GM18519 (cell line): ENCODE measurements at regions not wholly inside any gene's neighbourhood (a gene's known extent, or its start where the extent isn't known, plus 50 kb on each side); places are given as distances from the start of the nearest gene placed in this dataset.

ENCODE experiments used
- ATAC-seq: cut with Tn5 transposase; IDR thresholded peaks from one replicate; pipeline ENCODE4 v1.9.1; 2021; ENCODE audit warnings: mild to moderate bottlenecking, moderate library complexity; ENCODE audit not compliant: unreplicated experiment, low FRiP score

DNA sequence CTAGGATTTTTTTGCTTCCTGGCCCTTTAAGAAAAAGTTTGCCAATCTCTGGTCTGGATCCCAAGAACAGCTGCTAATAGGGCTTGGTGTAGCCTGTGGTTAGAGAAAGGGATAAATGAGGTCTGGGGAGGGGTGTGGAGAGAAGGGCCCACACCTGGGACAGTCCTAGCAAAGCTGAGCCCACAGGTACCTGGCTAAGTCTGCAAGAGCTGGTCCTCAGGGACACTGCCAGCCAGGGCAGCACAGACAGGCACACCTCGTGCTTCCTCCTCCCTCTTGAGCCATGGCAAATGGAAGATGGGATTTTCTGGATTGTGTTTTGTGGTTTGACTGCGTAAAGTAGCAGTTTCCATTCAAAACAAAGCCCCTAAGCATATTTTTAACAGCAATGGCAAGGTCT is 217.5 kb downstream of the SOX9 start:
- ATAC-seq, result no peak

DNA sequence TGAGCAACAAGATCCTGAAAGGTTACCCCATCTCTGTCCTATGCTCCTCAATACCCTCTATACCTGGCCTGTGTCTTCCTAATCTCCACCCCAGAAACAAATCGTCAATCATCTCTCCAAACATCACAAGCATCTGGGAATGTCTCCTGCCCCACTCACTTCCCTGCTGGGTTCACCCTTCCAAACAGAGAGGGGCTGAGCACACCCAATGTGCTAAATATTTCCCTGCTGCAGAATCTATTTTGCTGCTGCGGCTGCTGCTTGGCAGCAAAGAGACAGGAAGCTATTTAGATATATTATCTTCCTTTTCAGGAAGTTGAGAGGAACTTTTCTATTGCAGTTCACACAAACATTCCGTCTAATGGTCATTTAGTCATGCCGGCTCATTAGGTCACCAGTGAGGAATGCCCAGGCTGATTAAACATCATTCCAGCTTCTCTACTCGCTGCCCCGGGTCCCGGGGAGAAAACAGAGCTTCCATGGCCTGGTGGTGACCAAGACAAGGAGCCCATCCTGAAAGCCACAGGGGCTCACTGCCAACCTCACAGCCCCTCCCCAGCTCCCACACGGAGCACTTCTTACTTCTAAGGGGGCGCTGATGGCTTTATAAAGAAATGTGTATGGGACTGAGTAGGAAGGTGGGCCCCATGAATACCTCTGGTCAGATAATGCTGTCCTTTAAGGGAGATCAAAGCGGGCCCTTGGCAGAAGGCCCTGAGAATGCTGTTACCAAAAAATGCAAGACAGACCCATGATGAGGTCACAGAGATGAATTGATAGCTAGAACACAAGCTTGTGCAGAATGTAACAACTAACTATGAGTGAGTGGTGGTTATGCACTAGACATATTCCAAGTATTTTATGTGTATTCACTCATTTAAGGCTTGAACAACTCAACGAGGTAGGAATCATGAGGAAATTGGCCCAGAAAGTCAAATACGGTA is 218.3 kb downstream of the SOX9 start:
- no peak for ATAC-seq

DNA sequence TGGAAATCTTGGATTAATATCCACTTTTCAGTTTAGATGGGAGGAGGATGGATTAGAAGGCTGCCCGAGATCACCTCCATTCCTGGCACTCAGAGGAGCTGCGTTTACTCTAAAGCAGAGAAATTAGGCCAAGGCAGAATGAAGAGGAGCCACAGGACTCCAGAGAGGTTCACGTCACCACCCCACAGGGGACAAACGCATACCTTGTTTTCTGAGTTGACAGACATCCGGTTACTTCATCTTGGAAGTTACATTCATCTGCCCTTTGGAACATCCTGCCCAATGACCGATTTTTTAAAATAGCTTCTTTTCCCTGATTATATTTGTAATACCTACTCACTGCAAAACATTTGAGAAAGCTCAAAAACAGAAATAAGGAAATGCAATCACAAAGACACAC is 220.0 kb downstream of the SOX9 start:
- ATAC-seq, result no peak

DNA sequence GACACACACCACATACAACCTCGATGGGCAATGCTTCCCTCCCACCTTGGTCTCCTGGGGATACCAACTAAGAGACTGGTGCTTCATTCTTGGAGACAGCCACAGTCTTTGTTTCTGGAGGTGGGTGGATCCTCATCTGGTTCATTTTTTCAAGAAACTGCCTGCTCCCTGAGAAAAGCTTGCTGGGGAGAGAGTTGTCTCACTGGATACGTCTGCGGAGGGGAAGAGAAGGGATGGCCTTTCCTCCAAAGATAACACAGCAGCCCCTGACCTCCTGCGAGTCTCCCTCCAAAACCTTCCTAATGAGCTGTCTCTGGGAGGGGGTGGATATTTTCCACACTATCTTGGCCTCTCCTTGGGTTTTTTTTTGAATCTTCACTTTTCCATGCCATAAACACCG is 221.2 kb downstream of the SOX9 start:
- ATAC-seq, result no peak

DNA sequence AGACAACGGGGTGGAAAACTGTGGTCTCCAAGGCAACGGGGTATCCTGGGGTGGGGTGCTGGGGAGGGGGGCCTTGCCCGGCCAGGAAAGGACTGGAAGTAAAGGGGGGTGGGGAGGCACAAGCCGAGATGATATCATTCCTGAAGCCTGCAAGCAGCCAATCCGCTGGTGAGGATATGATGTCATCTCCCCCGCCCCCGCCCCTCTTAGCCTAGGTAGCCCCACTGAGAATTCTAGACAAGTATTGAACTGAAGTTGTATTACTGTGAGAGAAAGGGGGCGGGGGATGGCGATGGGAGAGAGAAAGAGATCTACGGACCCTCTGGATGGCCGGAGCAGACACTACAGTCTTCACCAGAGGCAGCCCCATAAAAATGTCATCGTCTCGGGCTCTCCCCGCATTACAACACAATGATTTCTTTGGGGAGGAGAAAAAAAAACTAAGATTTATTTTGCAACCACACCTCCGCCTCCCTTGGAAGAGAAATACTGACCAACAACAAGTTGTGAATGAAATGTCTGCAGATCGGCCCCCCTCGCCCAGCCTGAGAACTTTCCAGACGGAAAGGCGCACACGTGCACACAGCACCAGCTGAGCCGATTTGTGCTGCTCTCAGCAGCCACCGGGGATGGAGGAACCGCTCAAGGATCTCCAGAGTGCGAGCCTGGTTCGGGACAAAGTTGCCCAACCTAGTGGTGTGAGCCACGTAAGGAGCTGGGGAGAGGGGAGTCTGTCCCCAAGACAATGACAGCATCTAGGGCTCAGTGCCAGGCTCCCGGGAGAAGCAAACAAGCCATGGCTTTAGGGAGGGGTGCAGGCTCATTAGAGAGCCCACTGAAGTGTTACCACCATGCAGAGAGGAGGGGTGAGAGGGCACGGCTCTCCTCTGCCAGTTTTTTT is 222.1 kb downstream of the SOX9 start:
- ATAC-seq, result no peak

DNA sequence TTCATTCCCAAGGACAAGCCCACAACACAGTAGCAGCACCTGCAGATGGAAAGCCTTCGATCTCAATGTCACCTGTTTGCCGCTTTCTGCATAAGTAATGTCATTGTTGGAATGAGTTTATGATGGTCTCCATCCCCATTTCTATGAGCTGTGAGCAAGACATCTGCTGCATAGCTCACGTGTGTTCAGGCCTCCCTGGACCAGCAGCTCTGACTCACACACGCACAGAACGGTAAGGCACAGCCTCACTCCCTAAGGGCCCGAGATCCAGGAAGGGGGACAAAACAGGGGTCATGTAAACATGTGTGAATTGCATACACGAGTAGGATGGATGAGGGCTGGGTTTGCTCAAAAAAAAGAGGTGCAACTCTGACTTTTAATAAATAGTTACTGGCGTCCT is 223.1 kb downstream of the SOX9 start:
- ATAC-seq, result no peak

DNA sequence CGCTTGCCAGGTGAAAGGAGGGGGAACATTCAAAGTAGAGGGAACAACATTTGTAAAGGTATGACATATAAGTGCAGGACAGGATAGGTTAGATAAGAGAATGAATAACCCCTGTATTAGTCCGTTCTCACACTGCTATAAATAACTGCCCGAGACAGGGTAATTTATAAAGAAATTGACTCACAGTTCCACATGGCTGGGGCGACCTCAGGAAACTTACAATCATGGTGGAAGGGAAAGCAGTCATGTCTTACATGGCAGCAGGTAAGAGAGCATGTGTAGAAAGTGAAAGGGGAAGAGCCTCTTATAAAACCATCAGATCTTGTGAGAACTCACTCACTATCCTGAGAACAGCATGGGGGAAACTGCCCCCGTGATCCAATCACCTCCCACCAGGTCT is 223.8 kb downstream of the SOX9 start:
- no peak for ATAC-seq

DNA sequence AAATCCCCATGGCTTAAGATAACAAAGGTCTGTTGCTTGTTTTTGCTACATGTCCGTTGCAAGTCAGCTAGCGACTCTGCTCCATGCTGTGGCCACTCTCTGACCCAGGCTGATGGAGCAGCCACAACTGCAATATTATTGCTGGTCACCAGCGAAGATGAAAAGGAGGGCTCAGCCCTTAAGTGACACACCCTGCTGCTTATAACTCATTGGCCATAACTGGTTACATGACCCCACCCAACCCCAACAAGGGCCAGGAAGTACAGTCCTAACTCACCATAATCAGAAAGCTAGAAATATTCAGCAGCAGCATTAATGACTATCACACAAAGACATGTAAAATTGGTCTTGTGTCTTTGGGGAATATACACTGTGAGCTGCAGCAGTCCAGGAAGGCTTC is 224.3 kb downstream of the SOX9 start:
- ATAC-seq, result no peak

DNA sequence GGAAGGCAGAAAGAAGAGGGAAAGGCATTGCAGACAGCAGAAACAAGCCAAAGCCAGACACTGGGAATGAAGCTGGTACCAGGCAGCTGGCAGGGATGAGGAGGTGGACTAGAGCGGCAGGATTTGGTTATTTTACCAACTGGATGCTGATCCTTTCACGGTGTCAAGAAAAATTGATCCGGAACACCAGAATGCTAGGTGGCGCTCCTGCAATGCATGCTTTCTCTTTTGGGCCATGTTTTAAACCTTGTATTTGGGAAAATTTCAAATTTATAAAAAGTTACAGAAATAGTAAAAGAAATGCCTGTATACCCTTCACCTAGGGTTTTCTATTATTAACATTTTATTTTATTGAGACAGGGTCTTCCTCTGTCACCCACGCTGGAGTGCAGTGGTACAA is 224.7 kb downstream of the SOX9 start:
- no peak for ATAC-seq

DNA sequence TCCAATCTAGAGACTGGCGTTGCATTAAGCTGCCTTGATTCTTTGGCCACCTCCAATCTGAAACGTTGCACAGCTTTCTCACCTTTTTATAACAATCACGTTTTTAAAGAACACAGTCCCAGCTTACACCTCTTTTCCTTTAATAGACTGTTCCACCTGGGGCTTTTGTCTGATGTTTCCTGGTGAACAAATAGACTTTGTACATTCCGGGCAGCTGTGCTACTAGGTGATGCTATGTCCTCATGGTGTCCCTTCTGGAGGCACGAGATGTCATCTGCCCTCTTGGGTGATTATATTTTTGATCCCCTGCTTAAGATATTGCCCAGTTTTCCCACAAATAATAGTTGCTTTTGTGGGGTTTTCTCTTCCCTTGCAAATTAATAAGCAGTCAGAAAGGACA is 225.5 kb downstream of the SOX9 start:
- no peak for ATAC-seq

DNA sequence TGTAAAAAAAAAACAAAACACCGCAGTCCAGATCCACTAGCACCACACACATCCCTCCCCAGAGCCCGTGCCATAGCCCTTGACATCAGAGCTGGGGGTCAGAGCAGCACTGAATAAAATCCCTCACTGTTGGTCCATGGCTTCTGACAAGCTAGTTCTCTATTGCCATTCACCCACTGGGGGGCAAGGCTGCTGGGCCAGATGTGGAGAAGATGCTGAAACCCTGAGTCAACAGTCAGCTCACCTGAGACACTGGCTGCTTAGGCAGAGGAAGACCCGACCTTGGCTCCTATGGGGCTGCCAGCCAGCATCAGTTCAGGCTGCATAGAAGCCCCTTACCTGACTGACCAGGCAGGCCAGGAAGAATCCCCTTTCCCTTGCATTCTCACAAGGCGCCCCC is 228.2 kb downstream of the SOX9 start:
- no peak for ATAC-seq

DNA sequence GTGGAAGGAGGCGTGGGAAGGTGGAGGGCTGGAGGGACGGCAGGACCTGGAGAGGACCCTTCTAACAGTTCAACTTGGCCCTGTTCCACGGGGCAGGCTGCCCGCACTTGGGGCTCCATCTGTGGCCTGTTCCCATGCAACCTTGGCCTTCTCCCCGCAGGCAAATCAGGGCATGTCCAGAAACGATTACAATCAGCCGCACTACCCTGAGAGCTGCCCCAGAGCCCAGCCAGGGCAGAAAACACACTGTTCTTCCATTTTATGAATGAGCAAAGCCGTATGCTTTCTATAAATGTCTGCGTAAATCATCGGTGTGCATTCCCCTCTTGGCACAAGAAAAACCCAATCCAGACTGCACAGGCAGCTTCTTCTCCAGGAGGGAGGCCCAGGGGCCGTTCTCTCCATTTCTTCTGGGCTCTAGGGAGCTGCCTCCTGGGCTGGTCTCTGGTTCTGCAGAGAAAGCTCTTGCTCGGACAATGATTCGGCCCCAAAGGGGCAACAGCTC is 228.7 kb downstream of the SOX9 start:
- no peak for ATAC-seq

DNA sequence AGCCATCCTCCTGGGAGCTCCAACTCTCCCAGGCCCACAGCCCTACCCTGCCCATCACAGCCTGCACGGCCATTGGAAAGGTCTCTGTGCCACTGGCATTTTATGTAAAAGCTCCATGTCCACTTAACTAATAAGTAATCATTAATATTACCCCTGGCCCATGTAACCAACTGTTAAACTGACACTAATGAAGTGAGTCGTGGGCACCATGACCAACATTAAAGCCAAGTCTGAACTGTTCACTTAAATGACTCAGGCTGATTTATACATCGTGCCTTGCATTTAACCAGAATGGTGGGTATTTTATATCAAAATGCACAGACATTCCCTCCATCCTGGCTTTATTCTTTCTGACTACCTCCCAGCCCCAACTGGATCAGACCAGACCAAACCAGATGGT is 229.3 kb downstream of the SOX9 start:
- no peak for ATAC-seq

DNA sequence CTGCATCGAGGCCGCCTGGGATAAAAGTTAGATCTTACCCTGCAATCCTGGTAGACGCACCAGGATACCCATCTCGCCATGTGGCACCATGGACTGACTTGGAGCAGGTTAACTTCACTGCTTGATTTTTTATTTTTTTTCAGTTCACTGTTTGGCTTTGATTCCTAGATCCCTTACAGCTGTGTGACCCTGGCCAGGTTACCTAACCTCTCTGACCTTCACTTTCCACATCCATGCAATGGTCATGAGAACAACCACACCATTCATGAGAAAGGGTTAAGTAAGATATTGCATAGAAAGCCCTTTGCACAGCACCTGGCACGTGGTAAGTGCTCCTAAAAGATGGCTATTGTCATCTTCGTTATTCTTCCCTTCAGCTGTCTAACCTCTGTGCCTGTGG is 230.5 kb downstream of the SOX9 start:
- ATAC-seq, result no peak

DNA sequence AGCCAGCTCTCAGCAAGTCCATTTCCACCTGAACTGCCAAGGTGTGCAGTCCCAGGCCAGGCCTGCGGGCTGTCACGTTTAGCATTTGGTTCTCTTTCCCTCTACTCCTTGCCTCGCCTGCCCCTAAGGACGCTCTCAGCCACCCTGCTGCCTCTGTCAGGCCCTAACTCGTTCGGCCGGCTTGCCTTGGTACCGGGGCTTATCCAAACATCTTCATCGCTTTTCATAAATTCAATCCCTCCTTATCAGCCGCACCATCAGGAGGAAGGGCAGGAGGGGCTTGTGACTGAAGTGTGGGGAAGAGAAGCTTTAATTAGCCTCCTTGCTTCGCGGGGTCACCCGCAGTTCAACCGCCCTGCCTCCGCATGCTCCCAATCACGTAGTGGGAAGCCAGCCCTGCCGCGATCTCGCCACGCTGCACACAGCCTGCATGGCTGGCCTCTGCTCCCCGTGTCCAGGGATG is 231.1 kb downstream of the SOX9 start:
- ATAC-seq, result no peak

DNA sequence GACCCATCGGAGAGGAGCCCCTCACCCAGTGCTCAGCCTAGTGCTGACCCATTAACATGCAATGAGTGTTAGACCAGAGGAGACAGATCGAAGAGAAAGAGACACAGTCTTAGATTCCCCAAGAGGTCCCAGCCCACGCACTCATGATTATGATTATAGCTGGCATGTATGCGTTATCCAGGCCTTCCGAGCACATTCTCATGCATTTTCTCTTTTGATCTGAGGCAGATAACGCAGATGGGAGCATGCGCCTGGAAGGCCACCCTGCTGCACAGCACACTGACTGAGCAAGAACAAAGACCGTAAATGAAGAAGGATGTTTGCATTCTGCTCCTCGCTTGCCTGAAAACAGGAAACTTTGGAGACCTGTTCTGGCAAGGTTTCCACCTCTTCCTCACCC is 232.7 kb downstream of the SOX9 start:
- no peak for ATAC-seq

DNA sequence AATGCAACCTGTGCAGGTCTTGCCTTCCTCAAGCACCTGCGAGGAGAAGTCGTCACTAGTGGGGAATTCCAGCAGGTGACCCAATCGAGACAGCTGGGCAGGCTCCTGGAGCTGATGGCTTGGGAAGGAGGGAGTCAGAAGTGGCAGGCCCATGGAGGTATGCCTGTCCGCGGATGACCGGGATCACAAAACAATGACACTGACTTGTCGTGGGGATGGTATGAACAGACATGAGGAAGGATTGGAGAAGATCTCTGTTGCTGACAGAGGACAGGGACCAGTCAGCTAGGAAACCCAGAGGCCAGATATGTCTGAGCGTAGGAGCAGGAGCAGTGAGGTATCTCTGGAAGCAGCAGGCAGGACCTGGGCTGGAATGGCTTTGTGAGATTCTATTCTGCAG is 233.3 kb downstream of the SOX9 start:
- no peak for ATAC-seq

DNA sequence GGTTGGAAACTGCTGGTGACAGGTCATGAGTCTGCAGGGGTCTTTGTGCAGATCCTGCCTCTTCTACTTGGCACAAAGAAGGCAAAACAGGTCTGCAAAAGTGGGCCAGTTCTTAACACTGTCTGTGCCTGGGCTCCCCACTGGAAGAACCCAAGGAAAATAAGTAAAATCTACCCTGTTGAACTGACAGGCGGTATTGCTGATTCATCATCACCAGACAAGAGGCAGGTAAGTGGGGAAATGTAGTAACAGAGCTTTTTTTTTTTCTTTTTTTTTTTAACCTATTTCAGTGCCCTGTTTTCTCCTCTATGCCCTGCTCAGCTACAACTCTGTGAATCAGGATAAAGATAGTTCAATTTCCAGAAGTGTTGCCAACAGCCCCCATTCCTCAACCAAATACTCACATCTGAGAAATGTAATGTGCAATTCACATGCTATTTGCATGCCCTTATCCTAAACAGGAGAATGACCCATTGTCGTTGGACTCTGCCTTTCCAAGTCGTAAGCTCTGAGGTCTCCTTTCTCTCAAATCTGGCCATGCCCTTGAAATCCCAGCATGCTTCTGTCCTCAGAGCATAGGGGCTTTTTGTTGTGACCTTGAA is 237.0 kb downstream of the SOX9 start:
- ATAC-seq, result no peak

DNA sequence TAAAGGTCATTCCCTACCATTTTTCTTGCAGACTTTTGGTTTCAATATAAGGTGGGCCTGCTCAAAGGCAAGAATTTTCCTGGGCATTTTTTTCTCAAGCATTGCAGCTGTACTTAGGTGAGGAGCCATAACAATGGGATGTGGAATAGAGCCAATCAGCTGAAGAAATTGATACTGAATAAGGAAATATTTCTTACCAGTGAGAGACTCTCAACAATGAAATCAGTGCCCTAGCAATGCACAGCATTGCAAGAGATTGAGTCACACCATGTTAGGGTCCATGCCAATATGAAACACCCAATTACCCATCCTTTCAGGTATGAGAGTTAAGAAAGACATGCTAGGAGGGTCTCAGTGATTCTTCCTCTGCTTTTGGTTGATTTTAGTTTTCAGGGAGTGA is 237.6 kb downstream of the SOX9 start:
- no peak for ATAC-seq

DNA sequence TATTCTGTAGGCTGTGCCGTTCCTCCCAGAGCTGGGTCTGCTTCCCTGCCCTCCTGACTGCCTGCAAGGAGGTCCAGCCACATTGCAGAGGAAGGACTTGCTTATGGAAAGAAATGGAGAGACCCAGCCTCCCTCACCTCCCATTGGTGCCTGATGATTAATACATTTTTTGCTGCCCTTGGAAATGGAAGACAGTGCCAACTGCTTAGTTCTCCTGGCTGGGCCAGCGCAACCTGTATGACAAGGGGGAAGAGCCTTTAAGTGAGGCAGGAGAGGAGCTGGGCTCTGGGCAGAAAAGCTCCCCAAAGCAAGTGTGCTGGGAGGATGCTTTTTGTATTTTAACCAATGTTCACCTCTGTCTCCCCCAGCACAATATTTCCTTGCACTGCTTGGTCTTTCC is 238.5 kb downstream of the SOX9 start:
- ATAC-seq, result no peak

DNA sequence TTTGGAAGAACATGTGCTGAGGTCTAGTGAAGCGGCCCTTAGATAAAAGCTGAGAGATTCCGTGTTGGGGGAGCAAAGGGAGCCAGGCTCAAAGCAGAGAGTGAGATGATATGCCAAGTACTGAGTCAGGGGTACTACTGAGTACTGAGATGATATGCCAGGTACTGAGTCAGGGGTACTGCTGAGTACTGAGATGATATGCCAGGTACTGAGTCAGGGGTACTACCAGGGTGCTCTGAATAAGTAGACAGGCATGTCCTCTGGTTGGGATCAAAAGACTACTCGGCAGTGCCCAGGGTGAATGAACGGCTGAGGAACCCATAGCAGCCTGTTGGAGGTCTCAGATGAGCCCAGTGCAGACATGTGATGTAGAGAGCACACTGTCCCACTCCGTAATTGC is 239.0 kb downstream of the SOX9 start:
- no peak for ATAC-seq
